ENCODE measurements at regions not wholly inside any gene's neighbourhood (a gene's known extent, or its start where the extent isn't known, plus 50 kb on each side); places are given as distances from the start of the nearest gene placed in this dataset.
A peak's percentile ranks its signal among the peaks of the same experiment; 100 is the strongest.

- TF ChIP-seq CTCF (IDR thresholded peaks at IDR 0.05; ENCODE audit: borderline replicate concordance, insufficient read depth, low read depth, low read length) = no peak
Observed at GRCh38 chr4:170591076-170591475, 501.3 kb upstream of the AADAT start.

DNA sequence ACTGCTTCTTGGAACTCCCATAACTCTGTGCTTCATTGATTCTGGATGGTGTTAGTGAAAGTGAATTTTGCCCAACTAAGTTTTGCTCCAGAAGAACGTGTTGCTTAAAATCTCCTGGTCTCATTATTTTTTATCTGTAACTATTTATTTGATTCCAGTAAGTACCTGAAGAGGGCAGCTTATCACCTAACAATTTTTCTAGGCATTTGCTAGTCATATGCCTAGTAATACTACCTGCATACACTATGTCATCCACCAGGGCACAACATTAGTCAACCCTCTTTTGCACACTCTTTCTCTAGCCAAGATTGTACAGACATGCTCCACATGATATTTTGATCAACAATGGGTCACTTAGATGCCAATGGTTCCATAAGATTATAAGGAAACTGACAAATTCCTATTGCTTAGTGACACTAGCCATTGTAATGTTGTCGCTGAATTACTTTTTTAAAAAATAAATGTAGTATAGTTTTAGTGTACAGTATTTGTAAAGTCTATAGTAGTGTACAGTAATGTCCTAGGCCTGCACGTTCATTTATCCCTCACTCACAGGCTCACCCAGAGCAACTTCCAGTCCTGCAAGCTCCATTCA is 499.9 kb upstream of the AADAT start:
- TF ChIP-seq CTCF (IDR thresholded peaks at IDR 0.05; ENCODE audit: borderline replicate concordance, insufficient read depth, low read depth, low read length) = peak; percentile 28; the same call in 1 of the 2 replicates

More at GRCh38 chr4:170591076-170591475, 501.3 kb upstream of the AADAT start:
- H3K4me3 ChIP-seq (ENCODE audit: low read depth, low read length) = no peak overlapping the region

DNA sequence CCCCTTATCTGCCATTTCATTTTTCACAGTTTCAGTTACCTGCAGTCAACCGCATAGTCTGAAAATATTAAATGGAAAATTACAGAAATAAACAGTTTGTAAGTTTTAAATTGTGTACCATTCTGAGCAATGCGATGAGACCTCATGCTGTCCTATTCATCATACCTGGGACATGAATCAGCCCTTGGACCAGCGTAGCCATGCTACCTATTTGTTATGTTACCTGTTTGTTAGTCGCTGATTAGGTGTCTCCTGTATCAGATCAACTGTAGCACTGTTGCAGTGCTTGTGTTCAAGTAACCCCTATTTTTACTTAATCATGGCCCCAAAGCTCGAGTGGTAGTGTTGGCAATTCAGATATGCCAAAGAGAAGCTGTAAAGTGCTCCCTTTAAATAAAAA is 492.2 kb upstream of the AADAT start:
- H3K4me3 ChIP-seq (ENCODE audit: low read depth, low read length) = no peak overlapping the region
- no peak for TF ChIP-seq CTCF (IDR thresholded peaks at IDR 0.05; ENCODE audit: borderline replicate concordance, insufficient read depth, low read depth, low read length)

More for the DNA sequence above, 499.9 kb upstream of the AADAT start:
- no peak overlapping the region for H3K4me3 ChIP-seq (ENCODE audit: low read depth, low read length)

DNA sequence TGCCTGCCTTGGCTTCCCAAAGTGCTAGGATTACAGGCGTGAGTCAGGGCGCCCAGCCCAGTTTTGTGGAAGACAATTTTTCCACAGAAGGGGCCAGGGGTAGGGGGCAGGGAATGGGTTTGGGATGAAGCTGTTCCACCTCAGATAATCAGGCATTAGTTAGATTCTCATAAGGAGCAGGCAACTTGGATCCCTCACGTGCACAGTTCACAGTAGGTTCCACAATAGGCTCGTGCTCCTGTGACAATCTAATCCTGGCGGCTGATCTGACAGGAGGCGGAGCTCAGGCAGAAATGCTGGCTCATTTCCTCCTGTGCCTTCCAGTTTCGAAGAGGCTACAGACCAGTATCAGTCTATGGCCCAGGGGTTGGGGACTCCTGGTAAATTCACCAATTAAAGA is 491.6 kb upstream of the AADAT start:
- H3K4me3 ChIP-seq (ENCODE audit: low read depth, low read length) = no peak overlapping the region
- no peak for TF ChIP-seq CTCF (IDR thresholded peaks at IDR 0.05; ENCODE audit: borderline replicate concordance, insufficient read depth, low read depth, low read length)

DNA sequence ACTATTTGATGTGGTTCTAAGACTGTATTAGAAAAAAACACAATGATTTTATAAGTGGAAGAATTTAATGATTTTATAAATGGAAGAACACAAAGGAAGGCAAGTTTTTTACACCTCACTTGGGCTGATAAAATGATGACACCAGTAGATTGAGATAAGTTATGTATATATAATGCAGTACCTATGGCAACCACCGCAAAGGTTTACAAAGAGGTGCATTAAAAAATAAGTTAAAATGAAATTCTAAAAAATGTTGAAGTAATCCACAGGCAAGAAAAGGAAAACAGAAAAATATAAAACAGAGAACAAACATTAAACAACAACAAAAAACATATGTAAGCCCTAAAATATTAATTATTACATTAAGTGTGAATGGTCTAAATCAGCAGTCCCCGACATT is 490.9 kb upstream of the AADAT start:
- TF ChIP-seq CTCF (IDR thresholded peaks at IDR 0.05; ENCODE audit: borderline replicate concordance, insufficient read depth, low read depth, low read length) = no peak
- H3K4me3 ChIP-seq (ENCODE audit: low read depth, low read length) = no peak overlapping the region

DNA sequence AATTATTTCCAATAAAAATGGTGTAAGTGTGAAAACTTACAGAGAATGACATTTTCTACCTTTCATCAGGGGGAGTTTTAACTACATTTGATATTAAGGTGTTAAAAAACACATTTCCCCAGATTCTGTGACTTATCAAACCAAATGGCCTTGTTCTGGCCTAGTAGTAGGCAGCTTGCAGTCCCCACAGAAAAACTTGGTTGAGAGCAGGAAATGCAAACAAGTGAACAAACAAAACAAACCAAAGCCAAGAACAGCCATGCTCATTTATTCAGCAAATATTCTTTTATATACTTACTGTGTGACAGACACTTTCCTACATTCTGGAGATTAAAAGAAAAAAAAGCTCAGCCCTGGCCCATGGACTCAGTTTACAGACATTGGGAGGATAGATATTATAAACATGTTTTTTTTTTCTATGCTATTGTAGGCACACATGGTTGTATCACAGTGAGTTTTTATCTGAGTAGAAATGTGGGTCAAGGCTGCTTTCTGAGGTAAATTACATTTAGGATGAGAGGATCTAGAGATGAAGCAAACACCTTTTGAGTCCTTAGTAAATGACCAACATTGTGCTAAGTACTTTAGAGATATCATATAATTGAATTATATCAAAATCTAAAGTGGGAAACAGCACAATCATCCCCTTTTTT is 449.2 kb upstream of the AADAT start:
- no peak for TF ChIP-seq CTCF (IDR thresholded peaks at IDR 0.05; ENCODE audit: borderline replicate concordance, insufficient read depth, low read depth, low read length)

More for the DNA sequence above, 449.2 kb upstream of the AADAT start:
- no peak overlapping the region for H3K4me3 ChIP-seq (ENCODE audit: low read depth, low read length)
